Activated naive CD8-positive, alpha-beta T cell (primary cell): ENCODE measurements at regions not wholly inside any gene's neighbourhood (a gene's known extent, or its start where the extent isn't known, plus 50 kb on each side); places are given as distances from the start of the nearest gene placed in this dataset.
"Not testable (repeated sequence)": the region's sequence is repeated elsewhere in the genome, so short reads cannot be mapped to it uniquely, and the experiment has no call there.

Experiments used
- H3K27ac Mint-ChIP-seq: one replicate; pipeline ENCODE4 v1.8.0; 2021; ENCODE audit warnings: mixed read lengths
- H3K27me3 Mint-ChIP-seq: one replicate; pipeline ENCODE4 v1.8.0; 2021; ENCODE audit warnings: mixed read lengths
- H3K36me3 Mint-ChIP-seq: one replicate; pipeline ENCODE4 v1.8.0; 2021; ENCODE audit warnings: mixed read lengths
- H3K4me1 Mint-ChIP-seq: one replicate; pipeline ENCODE4 v1.8.0; 2021; ENCODE audit warnings: low read depth, mixed read lengths
- H3K4me3 Mint-ChIP-seq: one replicate; pipeline ENCODE4 v1.8.0; 2021; ENCODE audit warnings: mild to moderate bottlenecking, mixed read lengths
- H3K9me3 Mint-ChIP-seq: one replicate; pipeline ENCODE4 v1.8.0; 2021; ENCODE audit warnings: low read depth, mixed read lengths

GRCh38 chr21:22191581-22191980 is 1193.4 kb downstream of the NCAM2 start:
- no peaks in the 10 kb centered on the region for H3K4me1 Mint-ChIP-seq
- H3K9me3 Mint-ChIP-seq: peaks cover 3% of the 10 kb centered on the region
- H3K36me3 Mint-ChIP-seq: no peaks in the 10 kb centered on the region
- no peak overlapping the region for H3K4me3 Mint-ChIP-seq
- no peaks in the 10 kb centered on the region for H3K27me3 Mint-ChIP-seq
- H3K27ac Mint-ChIP-seq: no peak overlapping the region

GRCh38 chr21:22192766-22193165 is 1194.6 kb downstream of the NCAM2 start:
- Mint-ChIP-seq H3K27me3 (no peaks in the 10 kb centered on the region), H3K27ac (no peak overlapping the region), H3K4me3 (no peak overlapping the region), H3K4me1 (no peaks in the 10 kb centered on the region), H3K9me3 (peaks cover 3% of the 10 kb centered on the region), H3K36me3 (no peaks in the 10 kb centered on the region)

GRCh38 chr21:22194986-22195385 is 1196.8 kb downstream of the NCAM2 start:
- H3K4me1 Mint-ChIP-seq, H3K9me3 Mint-ChIP-seq, H3K27me3 Mint-ChIP-seq, H3K27ac Mint-ChIP-seq, H3K4me3 Mint-ChIP-seq, H3K36me3 Mint-ChIP-seq: not testable (repeated sequence)

- Mint-ChIP-seq H3K9me3 (no peaks in the 10 kb centered on the region), H3K4me1 (no peaks in the 10 kb centered on the region), H3K36me3 (no peaks in the 10 kb centered on the region), H3K27ac (no peak overlapping the region), H3K4me3 (no peak overlapping the region), H3K27me3 (no peaks in the 10 kb centered on the region)
Observed at GRCh38 chr21:22200378-22201092, 1202.3 kb downstream of the NCAM2 start.

- no peak overlapping the region for H3K27ac Mint-ChIP-seq
- H3K4me1 Mint-ChIP-seq: no peaks in the 10 kb centered on the region
- H3K9me3 Mint-ChIP-seq: no peaks in the 10 kb centered on the region
- H3K4me3 Mint-ChIP-seq: no peak overlapping the region
- no peaks in the 10 kb centered on the region for H3K27me3 Mint-ChIP-seq
- H3K36me3 Mint-ChIP-seq: no peaks in the 10 kb centered on the region
Observed at GRCh38 chr21:22201126-22201525, 1202.9 kb downstream of the NCAM2 start.

- no peak overlapping the region for H3K27ac Mint-ChIP-seq
- H3K36me3 Mint-ChIP-seq: no peaks in the 10 kb centered on the region
- H3K27me3 Mint-ChIP-seq: no peaks in the 10 kb centered on the region
- H3K4me3 Mint-ChIP-seq: no peak overlapping the region
- no peaks in the 10 kb centered on the region for H3K9me3 Mint-ChIP-seq
- no peaks in the 10 kb centered on the region for H3K4me1 Mint-ChIP-seq
Observed at GRCh38 chr21:22201669-22202068, 1203.5 kb downstream of the NCAM2 start.

GRCh38 chr21:22209304-22209700 is 1211.1 kb downstream of the NCAM2 start:
- H3K4me3 Mint-ChIP-seq: no peak overlapping the region
- no peaks in the 10 kb centered on the region for H3K4me1 Mint-ChIP-seq
- no peak overlapping the region for H3K27ac Mint-ChIP-seq
- no peaks in the 10 kb centered on the region for H3K36me3 Mint-ChIP-seq
- H3K27me3 Mint-ChIP-seq: no peaks in the 10 kb centered on the region
- H3K9me3 Mint-ChIP-seq: peaks cover 10% of the 10 kb centered on the region

- H3K4me1 Mint-ChIP-seq: no peaks in the 10 kb centered on the region
- no peak overlapping the region for H3K27ac Mint-ChIP-seq
- no peak overlapping the region for H3K4me3 Mint-ChIP-seq
- no peaks in the 10 kb centered on the region for H3K36me3 Mint-ChIP-seq
- peaks cover 10% of the 10 kb centered on the region for H3K9me3 Mint-ChIP-seq
- H3K27me3 Mint-ChIP-seq: no peaks in the 10 kb centered on the region
Observed at GRCh38 chr21:22211943-22212342, 1213.7 kb downstream of the NCAM2 start.

- no peak overlapping the region for H3K27ac Mint-ChIP-seq
- H3K27me3 Mint-ChIP-seq: no peaks in the 10 kb centered on the region
- H3K4me3 Mint-ChIP-seq: no peak overlapping the region
- peaks cover 4% of the 10 kb centered on the region for H3K9me3 Mint-ChIP-seq
- H3K36me3 Mint-ChIP-seq: no peaks in the 10 kb centered on the region
- H3K4me1 Mint-ChIP-seq: peaks cover 2% of the 10 kb centered on the region
Observed at GRCh38 chr21:22223385-22223784, 1225.2 kb downstream of the NCAM2 start.

GRCh38 chr21:22224261-22224660 is 1226.1 kb downstream of the NCAM2 start:
- H3K27me3 Mint-ChIP-seq: no peaks in the 10 kb centered on the region
- peaks cover 2% of the 10 kb centered on the region for H3K4me1 Mint-ChIP-seq
- H3K27ac Mint-ChIP-seq: no peak overlapping the region
- H3K36me3 Mint-ChIP-seq: no peaks in the 10 kb centered on the region
- H3K9me3 Mint-ChIP-seq: peaks cover 4% of the 10 kb centered on the region
- H3K4me3 Mint-ChIP-seq: no peak overlapping the region

GRCh38 chr21:22225299-22225698 is 1227.1 kb downstream of the NCAM2 start:
- no peaks in the 10 kb centered on the region for H3K27me3 Mint-ChIP-seq
- H3K4me3 Mint-ChIP-seq: no peak overlapping the region
- H3K27ac Mint-ChIP-seq: no peak overlapping the region
- H3K4me1 Mint-ChIP-seq: peaks cover 2% of the 10 kb centered on the region
- H3K9me3 Mint-ChIP-seq: peaks cover 4% of the 10 kb centered on the region
- H3K36me3 Mint-ChIP-seq: no peaks in the 10 kb centered on the region

GRCh38 chr21:22231013-22231412 is 1232.8 kb downstream of the NCAM2 start:
- H3K4me1 Mint-ChIP-seq: no peaks in the 10 kb centered on the region
- no peaks in the 10 kb centered on the region for H3K36me3 Mint-ChIP-seq
- no peaks in the 10 kb centered on the region for H3K27me3 Mint-ChIP-seq
- H3K9me3 Mint-ChIP-seq: peaks cover 2% of the 10 kb centered on the region
- H3K4me3 Mint-ChIP-seq: no peak overlapping the region
- no peak overlapping the region for H3K27ac Mint-ChIP-seq

GRCh38 chr21:22235866-22236590 is 1237.8 kb downstream of the NCAM2 start:
- H3K27ac Mint-ChIP-seq: no peak overlapping the region
- H3K27me3 Mint-ChIP-seq: no peaks in the 10 kb centered on the region
- peaks cover 13% of the 10 kb centered on the region for H3K9me3 Mint-ChIP-seq
- no peak overlapping the region for H3K4me3 Mint-ChIP-seq
- no peaks in the 10 kb centered on the region for H3K36me3 Mint-ChIP-seq
- H3K4me1 Mint-ChIP-seq: no peaks in the 10 kb centered on the region

- no peaks in the 10 kb centered on the region for H3K4me1 Mint-ChIP-seq
- H3K4me3 Mint-ChIP-seq: no peak overlapping the region
- no peaks in the 10 kb centered on the region for H3K27me3 Mint-ChIP-seq
- no peak overlapping the region for H3K27ac Mint-ChIP-seq
- H3K36me3 Mint-ChIP-seq: no peaks in the 10 kb centered on the region
- H3K9me3 Mint-ChIP-seq: peaks cover 4% of the 10 kb centered on the region
Observed at GRCh38 chr21:22244516-22244915, 1246.3 kb downstream of the NCAM2 start.

- no peaks in the 10 kb centered on the region for H3K9me3 Mint-ChIP-seq
- no peaks in the 10 kb centered on the region for H3K36me3 Mint-ChIP-seq
- no peaks in the 10 kb centered on the region for H3K27me3 Mint-ChIP-seq
- no peak overlapping the region for H3K4me3 Mint-ChIP-seq
- H3K27ac Mint-ChIP-seq: no peak overlapping the region
- no peaks in the 10 kb centered on the region for H3K4me1 Mint-ChIP-seq
Observed at GRCh38 chr21:22250355-22250754, 1252.1 kb downstream of the NCAM2 start.

GRCh38 chr21:22253761-22254160 is 1255.6 kb downstream of the NCAM2 start:
- Mint-ChIP-seq H3K27ac (no peak overlapping the region), H3K9me3 (no peaks in the 10 kb centered on the region)

More at GRCh38 chr21:22253761-22254160, 1255.6 kb downstream of the NCAM2 start:
- H3K4me3 Mint-ChIP-seq: no peak overlapping the region
- H3K36me3 Mint-ChIP-seq: no peaks in the 10 kb centered on the region
- no peaks in the 10 kb centered on the region for H3K27me3 Mint-ChIP-seq
- no peaks in the 10 kb centered on the region for H3K4me1 Mint-ChIP-seq
